ENCODE measurements at regions not wholly inside any gene's neighbourhood (a gene's known extent, or its start where the extent isn't known, plus 50 kb on each side); places are given as distances from the start of the nearest gene placed in this dataset.

- H3K27me3 ChIP-seq (ENCODE audit: insufficient read depth) = no peaks in the 10 kb centered on the region
- H3K4me3 ChIP-seq (ENCODE audit: low read depth in 2 of 2, low read length in 1 of 2) = no peak overlapping the region
- POLR2A ChIA-PET = no interaction called here
- no peaks in the 10 kb centered on the region for H3F3A ChIP-seq (replicated peaks; ENCODE audit: insufficient read depth)
- H3K9me2 ChIP-seq = no peaks in the 10 kb centered on the region
- H3K27ac ChIP-seq (ENCODE audit: low read depth in 2 of 2, low read length in 1 of 2) = no peak overlapping the region
- no peak overlapping the region for H3K9ac ChIP-seq
- no peaks in the 10 kb centered on the region for H3K79me2 ChIP-seq (ENCODE audit: insufficient read depth)
- H2AFZ ChIP-seq (ENCODE audit: low read depth) = no peak overlapping the region
- TF ChIP-seq FOSL2 (IDR thresholded peaks at IDR 0.05; ENCODE audit: borderline replicate concordance, low read depth) = no peak
- TF ChIP-seq GATA2 (CRISPR knock-in tag; IDR thresholded peaks at IDR 0.05) = no peak
- TF ChIP-seq FOXM1 (IDR thresholded peaks at IDR 0.05; ENCODE audit: low read depth) = no peak
- TF ChIP-seq POLR2AphosphoS5 (IDR thresholded peaks at IDR 0.05; ENCODE audit: low read depth, low read length) = no peak
- no peaks in the 10 kb centered on the region for H3K9me3 ChIP-seq
- CTCF ChIA-PET = no interaction called here
- H4K20me1 ChIP-seq (ENCODE audit: insufficient read depth) = no peaks in the 10 kb centered on the region
- no peak overlapping the region for H3K4me2 ChIP-seq
- 16% methylated on average over 1 of the region's 1 CpG for WGBS (ENCODE audit: low lambda C conversion rate)
- no peaks in the 10 kb centered on the region for H3K36me3 ChIP-seq (replicated peaks in 1 of 2; ENCODE audit: control insufficient read depth in 1 of 2, insufficient read depth in 2 of 2, low read length in 1 of 2)
- DNase-seq = no peak
- no peaks in the 10 kb centered on the region for H3K4me1 ChIP-seq (ENCODE audit: control insufficient read depth in 1 of 2, insufficient read depth in 2 of 2, low read depth in 1 of 2, low read length in 1 of 2)
Measured at GRCh38 chr10:128956149-128956548, 510.9 kb upstream of the MGMT start.

- Histone ChIP-seq H3K27ac (ENCODE audit: low read depth in 2 of 2, low read length in 1 of 2) (no peak overlapping the region), H3K27me3 (ENCODE audit: insufficient read depth) (no peaks in the 10 kb centered on the region), H3K4me2 (no peak overlapping the region), H3K9me2 (no peaks in the 10 kb centered on the region), H3K4me3 (ENCODE audit: low read depth in 2 of 2, low read length in 1 of 2) (no peak overlapping the region), H3K4me1 (ENCODE audit: control insufficient read depth in 1 of 2, insufficient read depth in 2 of 2, low read depth in 1 of 2, low read length in 1 of 2) (no peaks in the 10 kb centered on the region), H3K9me3 (no peaks in the 10 kb centered on the region), H3F3A (replicated peaks; ENCODE audit: insufficient read depth) (no peaks in the 10 kb centered on the region), H2AFZ (ENCODE audit: low read depth) (no peak overlapping the region), H4K20me1 (ENCODE audit: insufficient read depth) (no peaks in the 10 kb centered on the region), H3K79me2 (ENCODE audit: insufficient read depth) (no peaks in the 10 kb centered on the region), H3K9ac (no peak overlapping the region), H3K36me3 (replicated peaks in 1 of 2; ENCODE audit: control insufficient read depth in 1 of 2, insufficient read depth in 2 of 2, low read length in 1 of 2) (no peaks in the 10 kb centered on the region)
- ChIA-PET CTCF (no interaction called here), POLR2A (no interaction called here)
- 28% methylated on average over 3 of the region's 4 CpGs for WGBS (ENCODE audit: low lambda C conversion rate)
- no peak for DNase-seq
- TF ChIP-seq MXI1 (IDR thresholded peaks at IDR 0.05; ENCODE audit: low read depth, low read length) = no peak
- no peak for TF ChIP-seq IRF3 (IDR thresholded peaks at IDR 0.05; ENCODE audit: low read depth, low read length)
- no peak for TF ChIP-seq NFIC (IDR thresholded peaks at IDR 0.05; ENCODE audit: borderline replicate concordance)
- no peak for TF ChIP-seq GATA2 (CRISPR knock-in tag; IDR thresholded peaks at IDR 0.05)
- no peak for TF ChIP-seq ELF1 (IDR thresholded peaks at IDR 0.05)
- no peak for TF ChIP-seq TAF1 (IDR thresholded peaks at IDR 0.05; ENCODE audit: borderline replicate concordance, low read depth, low read length)
- TF ChIP-seq CTCF (IDR thresholded peaks at IDR 0.05) = no peak
- TF ChIP-seq REST (IDR thresholded peaks at IDR 0.05; ENCODE audit: low read depth, low read length) = no peak
- no peak for TF ChIP-seq JUND (IDR thresholded peaks at IDR 0.05)
- TF ChIP-seq ZBTB33 (IDR thresholded peaks at IDR 0.05; ENCODE audit: borderline replicate concordance, low read depth) = no peak
- no peak for TF ChIP-seq POLR2AphosphoS5 (IDR thresholded peaks at IDR 0.05; ENCODE audit: low read depth, low read length)
- no peak for TF ChIP-seq EP300 (IDR thresholded peaks at IDR 0.05; ENCODE audit: borderline replicate concordance in 1 of 2, low read depth in 1 of 2, low read length in 1 of 2)
- TF ChIP-seq YY1 (IDR thresholded peaks at IDR 0.05; ENCODE audit: low read depth) = no peak
- TF ChIP-seq RCOR1 (IDR thresholded peaks at IDR 0.05; ENCODE audit: low read length) = no peak
- TF ChIP-seq EZH2phosphoT487 (IDR thresholded peaks at IDR 0.05; ENCODE audit: borderline replicate concordance, low read depth) = no peak
Measured at GRCh38 chr10:128957221-128957620, 509.8 kb upstream of the MGMT start.
